ENCODE measurements at regions not wholly inside any gene's neighbourhood (a gene's known extent, or its start where the extent isn't known, plus 50 kb on each side); places are given as distances from the start of the nearest gene placed in this dataset.

GRCh38 chr2:134177351-134177931, 76.4 kb upstream of the MGAT5 start:
- H3K9me3 Mint-ChIP-seq (ENCODE audit: unreplicated experiment): no peaks in the 10 kb centered on the region
- H3K27me3 Mint-ChIP-seq (ENCODE audit: unreplicated experiment): no peaks in the 10 kb centered on the region
- H3K36me3 Mint-ChIP-seq (ENCODE audit: unreplicated experiment): no peaks in the 10 kb centered on the region
- no peak overlapping the region for H3K4me3 Mint-ChIP-seq (ENCODE audit: unreplicated experiment)
- no peak for TF ChIP-seq CTCF (IDR thresholded peaks at IDR 0.05; ENCODE audit: partially characterized antibody, unreplicated experiment)
- H3K27ac Mint-ChIP-seq (ENCODE audit: unreplicated experiment): no peak overlapping the region
- DNase-seq: no peak
- H3K4me1 Mint-ChIP-seq (ENCODE audit: low read depth, unreplicated experiment): peaks cover 5% of the 10 kb centered on the region

GRCh38 chr2:134178138-134178877, 75.6 kb upstream of the MGAT5 start:
- no peak overlapping the region for H3K27ac Mint-ChIP-seq (ENCODE audit: unreplicated experiment)
- H3K4me1 Mint-ChIP-seq (ENCODE audit: low read depth, unreplicated experiment): peaks cover 5% of the 10 kb centered on the region
- no peak for DNase-seq
- no peak overlapping the region for H3K4me3 Mint-ChIP-seq (ENCODE audit: unreplicated experiment)
- no peaks in the 10 kb centered on the region for H3K27me3 Mint-ChIP-seq (ENCODE audit: unreplicated experiment)
- H3K9me3 Mint-ChIP-seq (ENCODE audit: unreplicated experiment): no peaks in the 10 kb centered on the region
- no peak for TF ChIP-seq CTCF (IDR thresholded peaks at IDR 0.05; ENCODE audit: partially characterized antibody, unreplicated experiment)
- H3K36me3 Mint-ChIP-seq (ENCODE audit: unreplicated experiment): no peaks in the 10 kb centered on the region

- no peak overlapping the region for H3K4me3 Mint-ChIP-seq (ENCODE audit: unreplicated experiment)
Measured at GRCh38 chr2:134181219-134181618, 72.7 kb upstream of the MGAT5 start.

GRCh38 chr2:134183679-134184078, 70.2 kb upstream of the MGAT5 start:
- no peak overlapping the region for H3K4me3 Mint-ChIP-seq (ENCODE audit: unreplicated experiment)
- no peaks in the 10 kb centered on the region for H3K9me3 Mint-ChIP-seq (ENCODE audit: unreplicated experiment)
- H3K36me3 Mint-ChIP-seq (ENCODE audit: unreplicated experiment): no peaks in the 10 kb centered on the region
- no peak for TF ChIP-seq CTCF (IDR thresholded peaks at IDR 0.05; ENCODE audit: partially characterized antibody, unreplicated experiment)
- no peak for DNase-seq
- no peak overlapping the region for H3K27ac Mint-ChIP-seq (ENCODE audit: unreplicated experiment)
- H3K4me1 Mint-ChIP-seq (ENCODE audit: low read depth, unreplicated experiment): peaks cover 6% of the 10 kb centered on the region
- no peaks in the 10 kb centered on the region for H3K27me3 Mint-ChIP-seq (ENCODE audit: unreplicated experiment)

More at GRCh38 chr2:134181219-134181618, 72.7 kb upstream of the MGAT5 start:
- TF ChIP-seq CTCF (IDR thresholded peaks at IDR 0.05; ENCODE audit: partially characterized antibody, unreplicated experiment): no peak
- DNase-seq: no peak
- H3K27me3 Mint-ChIP-seq (ENCODE audit: unreplicated experiment): no peaks in the 10 kb centered on the region
- no peak overlapping the region for H3K27ac Mint-ChIP-seq (ENCODE audit: unreplicated experiment)
- peaks cover 5% of the 10 kb centered on the region for H3K4me1 Mint-ChIP-seq (ENCODE audit: low read depth, unreplicated experiment)
- no peaks in the 10 kb centered on the region for H3K9me3 Mint-ChIP-seq (ENCODE audit: unreplicated experiment)
- H3K36me3 Mint-ChIP-seq (ENCODE audit: unreplicated experiment): no peaks in the 10 kb centered on the region

- peaks cover 2% of the 10 kb centered on the region for H3K27me3 Mint-ChIP-seq (ENCODE audit: unreplicated experiment)
- no peak overlapping the region for H3K4me3 Mint-ChIP-seq (ENCODE audit: unreplicated experiment)
- no peaks in the 10 kb centered on the region for H3K36me3 Mint-ChIP-seq (ENCODE audit: unreplicated experiment)
- no peak for DNase-seq
- H3K4me1 Mint-ChIP-seq (ENCODE audit: low read depth, unreplicated experiment): peaks cover 5% of the 10 kb centered on the region
- no peak for TF ChIP-seq CTCF (IDR thresholded peaks at IDR 0.05; ENCODE audit: partially characterized antibody, unreplicated experiment)
- H3K27ac Mint-ChIP-seq (ENCODE audit: unreplicated experiment): no peak overlapping the region
- H3K9me3 Mint-ChIP-seq (ENCODE audit: unreplicated experiment): no peaks in the 10 kb centered on the region
Measured at GRCh38 chr2:134185639-134186038, 68.2 kb upstream of the MGAT5 start.

All from glutamatergic neuron (in vitro differentiated cells).